T47D (cell line): ENCODE measurements at regions not wholly inside any gene's neighbourhood (a gene's known extent, or its start where the extent isn't known, plus 50 kb on each side); places are given as distances from the start of the nearest gene placed in this dataset.
"Not testable (repeated sequence)": the region's sequence is repeated elsewhere in the genome, so short reads cannot be mapped to it uniquely, and the experiment has no call there.

Experiments
- DNase-seq, 2 experiments: peaks; one replicate each; pipeline versions ENCODE4 v3.0.0 to v3.0.0-alpha.2; 2011 to 2012; ENCODE audit warnings: low read depth in 1 of 2, low spot score in 1 of 2
- JUND ChIP-seq: IDR thresholded peaks from 2 replicates; pipeline ENCODE4 v1.6.1; 2012; ENCODE audit warnings: low read depth
- in situ Hi-C: cut with HindIII; loops from 2 replicates; pipeline ENCODE4 v1.10.0; 2016; ENCODE audit warnings: low sequenced_read_pairs, low pct_unique_long_range_greater_than_20kb

DNA sequence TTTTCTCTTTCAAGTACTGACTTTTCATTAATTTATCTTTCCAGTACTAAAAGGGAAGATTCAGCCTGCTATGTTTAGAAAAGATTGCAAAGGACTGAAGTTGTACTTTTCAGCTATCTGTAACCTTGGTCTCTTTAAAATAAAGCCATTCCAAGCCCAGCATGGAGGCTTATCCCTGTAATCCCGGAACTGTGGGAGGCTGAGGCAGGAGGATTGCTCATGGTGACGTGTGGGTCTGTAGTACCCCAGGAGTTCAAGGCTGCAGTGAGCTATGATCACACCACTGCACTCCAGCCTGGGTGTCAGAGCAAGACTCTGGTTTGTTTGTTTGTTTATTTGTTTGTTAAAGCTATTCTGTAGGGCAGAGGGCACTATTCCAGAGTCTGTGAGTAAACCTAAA lies 50.6 kb upstream of the TMEM170B start:
- DNase-seq, result no peak
- in situ Hi-C loops, result no loop called here
- no peak for TF ChIP-seq JUND

- no peak for DNase-seq
- TF ChIP-seq JUND, result no peak
- in situ Hi-C loops, result no loop called here
Observed at GRCh38 chr6:11486486-11486885, 51.1 kb upstream of the TMEM170B start.

GRCh38 chr6:11486051-11486450 lies 51.5 kb upstream of the TMEM170B start:
- DNase-seq, result no peak
- TF ChIP-seq JUND, result no peak
- in situ Hi-C loops, result no loop called here

GRCh38 chr6:11485271-11485670 lies 52.3 kb upstream of the TMEM170B start:
- no peak for TF ChIP-seq JUND
- in situ Hi-C loops, result no loop called here
- no peak for DNase-seq

GRCh38 chr6:11484441-11484840 lies 53.1 kb upstream of the TMEM170B start:
- in situ Hi-C loops, result no loop called here
- DNase-seq, result no peak
- no peak for TF ChIP-seq JUND

DNA sequence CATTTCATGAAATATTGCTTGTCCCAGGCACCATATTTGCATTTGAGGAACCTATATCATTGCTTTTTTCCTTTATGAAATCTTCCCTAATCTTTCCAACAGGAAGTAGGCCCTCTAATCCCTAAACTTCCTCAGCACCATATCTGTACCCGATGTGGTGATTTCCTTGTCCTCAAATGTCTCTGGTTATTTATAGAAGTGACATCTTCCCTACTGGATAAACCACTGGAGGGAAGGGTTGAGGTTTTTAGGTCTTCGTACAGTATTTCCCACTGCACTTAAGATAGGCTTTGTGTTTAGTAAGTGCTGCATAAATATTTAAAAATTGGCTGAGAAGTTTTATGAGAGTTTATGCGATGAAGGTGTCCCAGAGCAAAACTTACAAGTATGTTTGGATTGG lies 54.9 kb upstream of the TMEM170B start:
- no peak for TF ChIP-seq JUND
- in situ Hi-C loops, result no loop called here
- no peak for DNase-seq

GRCh38 chr6:11480541-11480940 lies 57.0 kb upstream of the TMEM170B start:
- TF ChIP-seq JUND, result no peak
- in situ Hi-C loops, result no loop called here
- no peak for DNase-seq

GRCh38 chr6:11479296-11479695 lies 58.3 kb upstream of the TMEM170B start:
- in situ Hi-C loops, result no loop called here
- TF ChIP-seq JUND, result no peak
- no peak for DNase-seq

DNA sequence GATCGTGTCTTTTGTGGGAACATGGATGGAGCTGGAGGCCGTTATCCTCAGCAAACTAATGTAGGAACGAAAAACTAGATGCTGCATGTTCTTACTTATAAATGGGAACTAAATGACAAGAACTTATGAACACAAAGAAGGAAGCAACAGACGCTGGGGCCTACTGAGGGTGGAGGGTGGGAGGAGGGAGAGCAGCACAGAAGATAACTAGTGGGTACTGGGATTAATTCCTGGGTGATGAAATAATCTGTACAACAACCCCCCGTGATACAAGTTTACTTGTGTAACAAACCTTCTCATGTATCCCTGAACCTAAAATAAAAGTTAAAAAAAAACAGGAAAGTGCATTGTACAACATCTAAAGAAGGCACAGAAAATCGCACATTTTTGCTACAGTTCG lies 59.0 kb upstream of the TMEM170B start:
- TF ChIP-seq JUND, result no peak
- DNase-seq, result no peak
- in situ Hi-C loops, result no loop called here

DNA sequence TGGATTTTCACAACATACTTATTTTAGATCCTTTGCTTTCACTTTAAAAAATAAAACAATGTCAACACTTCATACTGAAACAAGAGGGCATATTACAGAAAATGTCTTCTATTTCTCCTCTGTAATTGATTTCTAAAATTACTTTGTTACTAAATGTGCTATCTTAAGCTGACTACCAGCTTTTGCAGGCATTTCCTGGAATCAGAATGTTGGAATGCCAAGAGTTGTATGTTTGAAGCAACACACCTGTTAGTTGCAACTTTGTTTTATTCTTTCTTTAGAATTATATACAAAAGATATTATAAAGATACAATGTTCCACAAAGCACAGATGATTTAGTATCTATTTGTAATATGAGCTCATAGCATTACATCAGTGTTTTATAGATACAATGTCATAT lies 62.5 kb upstream of the TMEM170B start:
- TF ChIP-seq JUND, result no peak
- DNase-seq, result no peak
- in situ Hi-C loops, result no loop called here

DNA sequence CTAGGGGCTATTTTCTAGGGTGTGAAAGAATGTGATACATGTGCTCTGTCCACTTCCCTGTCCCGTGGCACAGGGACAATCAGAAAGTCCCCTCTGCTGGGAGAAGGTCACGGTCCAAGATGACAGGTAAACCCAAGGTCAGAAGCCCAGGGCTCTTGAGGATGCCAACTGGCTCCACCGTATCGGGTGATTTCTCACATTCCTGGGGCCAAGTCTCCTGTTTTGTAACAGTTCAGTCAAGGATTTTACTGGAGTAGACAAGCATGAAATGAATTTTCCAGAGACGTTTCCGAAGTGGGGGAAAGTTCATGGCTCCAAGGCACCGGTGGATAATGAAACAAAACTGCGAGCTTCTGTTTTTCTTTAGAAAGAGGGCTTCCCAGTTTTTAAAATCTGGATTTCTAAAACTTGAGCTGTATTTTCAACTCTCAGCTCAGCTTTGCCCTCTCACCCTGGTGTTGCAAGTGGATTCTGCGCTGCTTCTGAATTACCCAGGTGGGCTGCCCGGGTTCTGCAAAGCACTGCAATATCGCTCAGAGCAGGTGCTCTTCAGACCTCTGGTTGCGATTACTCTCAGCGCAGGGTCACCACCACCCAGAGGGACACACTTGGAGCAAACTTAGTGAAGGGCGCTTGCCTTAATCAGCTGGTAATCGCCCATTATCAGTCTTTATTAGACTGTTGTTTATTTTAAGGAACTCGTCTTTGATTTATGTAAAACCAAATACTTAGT lies 64.4 kb upstream of the TMEM170B start:
- in situ Hi-C loops, result no loop called here
- no peak for TF ChIP-seq JUND
- DNase-seq, result no peak

DNA sequence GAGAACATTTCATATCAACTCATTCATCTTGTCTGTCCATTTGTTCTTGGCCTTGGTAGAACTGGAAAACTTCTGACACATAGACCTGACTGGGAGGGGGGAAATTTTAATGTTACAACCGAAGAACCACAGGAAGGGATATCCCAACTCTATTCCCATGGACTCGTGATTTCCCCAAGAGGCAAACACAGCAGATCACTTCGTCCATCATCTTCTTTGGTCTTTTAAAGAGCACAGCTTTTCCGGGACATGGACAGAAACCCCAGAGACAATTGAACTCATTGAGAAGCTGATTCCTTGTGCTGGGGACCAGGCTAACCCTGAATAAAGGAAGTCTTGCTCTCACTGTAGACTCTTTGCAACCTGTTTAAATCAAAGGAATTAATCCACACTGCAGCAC lies 66.3 kb upstream of the TMEM170B start:
- no peak for TF ChIP-seq JUND
- in situ Hi-C loops, result no loop called here
- no peak for DNase-seq

GRCh38 chr6:11469684-11470083 lies 67.9 kb upstream of the TMEM170B start:
- in situ Hi-C loops, result no loop called here
- TF ChIP-seq JUND, result no peak
- no peak for DNase-seq

DNA sequence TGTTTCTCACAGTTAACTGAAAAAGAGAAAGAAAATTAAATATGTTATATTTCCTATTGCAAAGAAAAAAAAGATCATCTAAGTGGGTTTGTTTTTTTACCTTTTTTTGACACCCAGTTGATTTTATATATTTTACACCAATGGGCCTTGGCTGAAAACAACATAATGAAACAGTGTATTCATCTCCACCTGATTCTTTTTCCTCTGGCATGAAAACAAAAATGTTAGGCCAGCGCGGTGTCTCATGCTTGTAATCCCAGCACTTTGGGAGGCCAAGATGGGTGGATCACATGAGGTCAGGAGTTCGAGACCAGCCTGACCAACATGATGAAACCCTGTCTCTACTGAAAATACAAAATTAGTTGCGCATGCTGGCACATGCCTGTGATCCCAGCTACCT lies 69.3 kb upstream of the TMEM170B start:
- in situ Hi-C loops, result not testable (repeated sequence)

GRCh38 chr6:11467364-11467763 lies 70.2 kb upstream of the TMEM170B start:
- in situ Hi-C loops, result no loop called here
- no peak for DNase-seq
- no peak for TF ChIP-seq JUND

More for the DNA sequence above, 69.3 kb upstream of the TMEM170B start:
- DNase-seq, result not testable (repeated sequence)
